Osteocyte (in vitro differentiated cells): ENCODE measurements at regions not wholly inside any gene's neighbourhood (a gene's known extent, or its start where the extent isn't known, plus 50 kb on each side); places are given as distances from the start of the nearest gene placed in this dataset.

Experiments
- DNase-seq: peaks from one replicate; pipeline ENCODE4 v3.0.0; 2021; ENCODE audit warnings: mixed read lengths; ENCODE audit not compliant: unreplicated experiment; ENCODE audit errors: extremely low spot score
- H3K27ac Mint-ChIP-seq: one replicate; pipeline ENCODE4 v1.8.0; 2021; ENCODE audit warnings: mild to moderate bottlenecking, mixed read lengths; ENCODE audit not compliant: unreplicated experiment
- H3K27me3 Mint-ChIP-seq: one replicate; pipeline ENCODE4 v1.8.0; 2021; ENCODE audit warnings: mixed read lengths; ENCODE audit not compliant: unreplicated experiment
- H3K36me3 Mint-ChIP-seq: one replicate; pipeline ENCODE4 v1.8.0; 2021; ENCODE audit warnings: mixed read lengths; ENCODE audit not compliant: unreplicated experiment
- H3K4me1 Mint-ChIP-seq: one replicate; pipeline ENCODE4 v1.8.0; 2021; ENCODE audit warnings: mixed read lengths; ENCODE audit not compliant: unreplicated experiment
- H3K4me3 Mint-ChIP-seq: one replicate; pipeline ENCODE4 v1.8.0; 2021; ENCODE audit warnings: mild to moderate bottlenecking, moderate library complexity, mixed read lengths; ENCODE audit not compliant: unreplicated experiment
- H3K9me3 Mint-ChIP-seq: one replicate; pipeline ENCODE4 v1.8.0; 2021; ENCODE audit warnings: mixed read lengths; ENCODE audit not compliant: unreplicated experiment
- CTCF ChIP-seq: fragments of 200-600 bp; sonication (generic); IDR thresholded peaks from 2 replicates; pipeline ENCODE4 v1.5.0; 2021; ENCODE audit warnings: antibody characterized with exemption, mild to moderate bottlenecking, moderate library complexity

DNA sequence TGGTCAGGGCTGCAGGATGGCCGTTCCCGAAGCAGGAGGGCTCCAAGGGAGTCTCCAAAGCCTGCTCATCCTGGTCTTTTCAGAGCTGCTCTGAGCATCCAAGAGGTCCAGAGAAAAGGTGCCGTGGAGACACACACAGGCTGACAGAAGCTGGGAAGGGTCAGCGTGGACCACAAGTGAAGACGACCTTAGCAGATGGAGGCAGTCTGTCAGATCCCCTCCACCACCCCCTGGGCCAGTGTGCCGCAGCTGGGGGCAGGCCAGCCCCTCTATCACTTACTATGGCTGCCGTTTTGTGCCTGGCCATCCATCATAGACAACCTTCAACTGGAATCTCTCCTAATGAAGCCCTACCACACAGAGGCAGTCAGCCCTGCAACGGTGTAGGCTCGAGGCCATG, 335.1 kb upstream of the RGMA start:
- DNase-seq, result no peak
- H3K36me3 Mint-ChIP-seq, result no peaks in the 10 kb centered on the region
- TF ChIP-seq CTCF, result no peak
- H3K9me3 Mint-ChIP-seq, result peaks cover 4% of the 10 kb centered on the region
- no peaks in the 10 kb centered on the region for H3K27me3 Mint-ChIP-seq
- H3K4me3 Mint-ChIP-seq, result no peak overlapping the region
- H3K4me1 Mint-ChIP-seq, result no peaks in the 10 kb centered on the region
- no peak overlapping the region for H3K27ac Mint-ChIP-seq

GRCh38 chr15:93422476-93422875, 333.5 kb upstream of the RGMA start:
- Mint-ChIP-seq H3K4me1 (no peaks in the 10 kb centered on the region), H3K27me3 (no peaks in the 10 kb centered on the region), H3K27ac (no peak overlapping the region), H3K4me3 (no peak overlapping the region), H3K36me3 (no peaks in the 10 kb centered on the region), H3K9me3 (peaks cover 4% of the 10 kb centered on the region)
- no peak for DNase-seq
- TF ChIP-seq CTCF, result no peak

DNA sequence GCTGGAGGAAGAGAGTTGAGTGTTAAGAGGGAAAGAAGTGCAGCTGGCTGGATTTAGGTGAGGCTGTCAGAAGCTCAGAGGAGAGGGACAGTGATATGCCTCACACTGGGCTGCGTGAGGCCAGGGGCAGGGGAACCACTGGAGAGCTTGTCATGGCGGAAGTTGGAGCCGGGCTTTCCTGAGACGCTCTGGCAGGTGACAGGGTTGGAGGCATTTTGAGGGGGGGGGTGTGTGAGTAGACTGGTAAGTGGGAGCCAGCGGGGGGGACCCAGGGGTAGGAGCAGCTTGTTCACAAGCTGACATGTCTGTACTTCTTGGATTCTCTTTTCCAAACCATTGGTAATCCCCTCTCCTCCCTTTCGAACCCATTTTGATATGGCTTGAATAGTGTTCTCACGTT, 331.5 kb upstream of the RGMA start:
- Mint-ChIP-seq H3K27me3 (no peaks in the 10 kb centered on the region), H3K9me3 (peaks cover 4% of the 10 kb centered on the region), H3K27ac (no peak overlapping the region), H3K4me3 (no peak overlapping the region), H3K4me1 (no peaks in the 10 kb centered on the region), H3K36me3 (no peaks in the 10 kb centered on the region)
- no peak for TF ChIP-seq CTCF
- no peak for DNase-seq

- TF ChIP-seq CTCF, result no peak
- Mint-ChIP-seq H3K4me3 (no peak overlapping the region), H3K36me3 (no peaks in the 10 kb centered on the region), H3K27ac (no peak overlapping the region), H3K4me1 (no peaks in the 10 kb centered on the region), H3K9me3 (peaks cover 4% of the 10 kb centered on the region), H3K27me3 (no peaks in the 10 kb centered on the region)
- DNase-seq, result no peak
These were observed 331.0 kb upstream of the RGMA start for GRCh38 chr15:93420050-93420452.

DNA sequence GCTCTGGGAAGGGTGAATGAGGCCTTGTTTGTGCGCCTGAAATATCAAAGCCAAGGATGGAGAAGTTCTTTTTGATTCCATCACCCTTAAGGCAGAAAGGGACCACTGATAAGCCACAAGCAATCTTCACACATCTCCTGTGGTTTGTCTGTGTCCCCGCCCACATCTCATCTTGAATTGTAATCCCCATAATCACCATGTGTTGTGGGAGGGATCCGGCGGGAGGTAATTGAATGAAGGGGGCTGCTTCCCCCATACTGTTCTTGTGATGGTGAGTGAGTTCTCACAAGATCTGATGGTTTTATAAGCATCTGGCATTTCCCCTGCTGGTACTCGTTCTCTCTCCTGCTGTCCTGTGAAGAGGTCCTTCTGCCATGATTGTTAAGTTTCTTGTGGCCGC, 329.6 kb upstream of the RGMA start:
- DNase-seq, result no peak
- Mint-ChIP-seq H3K27me3 (no peaks in the 10 kb centered on the region), H3K9me3 (peaks cover 4% of the 10 kb centered on the region), H3K4me1 (no peaks in the 10 kb centered on the region), H3K4me3 (no peak overlapping the region), H3K36me3 (no peaks in the 10 kb centered on the region), H3K27ac (no peak overlapping the region)
- TF ChIP-seq CTCF, result no peak
